Activated CD4-positive, alpha-beta memory T cell treated with anti-CD3 and anti-CD28 coated beads for 36 hours (primary cell): ENCODE measurements at regions not wholly inside any gene's neighbourhood (a gene's known extent, or its start where the extent isn't known, plus 50 kb on each side); places are given as distances from the start of the nearest gene placed in this dataset.

Experiments
- CTCF ChIA-PET: fragments of 350-600 bp; sonication (Branson Sonifier 250); formaldehyde crosslinking; loops from one replicate; lab custom pipeline; 2021; ENCODE audit warnings: antibody characterized with exemption, inconsistent platforms; lab: Charles Lee
- POLR2A ChIA-PET: fragments of 350-600 bp; sonication (Branson Sonifier 250); formaldehyde crosslinking; loops from one replicate; lab custom pipeline; 2021; ENCODE audit warnings: antibody characterized with exemption; lab: Charles Lee
- DNase-seq: peaks from one replicate; pipeline ENCODE4 v3.0.0-alpha.2; 2020
- H3K27ac Mint-ChIP-seq: one replicate; pipeline ENCODE4 v1.8.0; 2021; ENCODE audit warnings: mixed read lengths
- H3K27me3 Mint-ChIP-seq: one replicate; pipeline ENCODE4 v1.8.0; 2021; ENCODE audit warnings: mixed read lengths
- H3K36me3 Mint-ChIP-seq: one replicate; pipeline ENCODE4 v1.8.0; 2021; ENCODE audit warnings: mixed read lengths
- H3K4me1 Mint-ChIP-seq: one replicate; pipeline ENCODE4 v1.8.0; 2021; ENCODE audit warnings: low read depth, mixed read lengths
- H3K4me3 Mint-ChIP-seq: one replicate; pipeline ENCODE4 v1.8.0; 2021; ENCODE audit warnings: mild to moderate bottlenecking, mixed read lengths
- H3K9me3 Mint-ChIP-seq: one replicate; pipeline ENCODE4 v1.8.0; 2021; ENCODE audit warnings: mixed read lengths
- intact Hi-C: fragments of 100-400 bp; cut with micrococcal nuclease; formaldehyde crosslinking; loops from one replicate; pipeline ENCODE4 v1.15.1; 2023

DNA sequence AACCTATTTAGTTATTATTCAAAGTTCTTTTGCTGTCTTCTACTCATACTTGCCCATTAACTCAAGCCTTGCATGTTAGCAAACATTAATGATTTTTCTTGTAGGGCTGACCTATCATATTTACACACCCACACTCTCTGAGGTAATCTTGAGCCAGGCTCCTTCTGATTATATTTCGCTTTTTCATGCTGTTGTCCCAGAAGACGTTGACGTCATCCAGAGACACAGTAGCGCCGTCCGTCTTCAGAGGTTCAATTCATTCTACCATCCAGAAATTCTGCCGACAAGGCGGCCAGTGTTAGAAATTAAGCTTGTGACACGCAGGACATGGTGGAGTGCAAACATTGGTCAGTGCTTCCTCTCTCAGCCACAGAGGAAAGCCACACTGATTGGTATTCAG lies 584.7 kb downstream of the BMP2 start:
- H3K27ac Mint-ChIP-seq: no peak overlapping the region
- no peaks in the 10 kb centered on the region for H3K4me1 Mint-ChIP-seq
- H3K27me3 Mint-ChIP-seq: no peaks in the 10 kb centered on the region
- no peak for DNase-seq
- CTCF ChIA-PET: no interaction called here
- POLR2A ChIA-PET: no interaction called here
- no peaks in the 10 kb centered on the region for H3K36me3 Mint-ChIP-seq
- peaks cover 9% of the 10 kb centered on the region for H3K9me3 Mint-ChIP-seq
- intact Hi-C loops: no loop called here
- H3K4me3 Mint-ChIP-seq: no peak overlapping the region

DNA sequence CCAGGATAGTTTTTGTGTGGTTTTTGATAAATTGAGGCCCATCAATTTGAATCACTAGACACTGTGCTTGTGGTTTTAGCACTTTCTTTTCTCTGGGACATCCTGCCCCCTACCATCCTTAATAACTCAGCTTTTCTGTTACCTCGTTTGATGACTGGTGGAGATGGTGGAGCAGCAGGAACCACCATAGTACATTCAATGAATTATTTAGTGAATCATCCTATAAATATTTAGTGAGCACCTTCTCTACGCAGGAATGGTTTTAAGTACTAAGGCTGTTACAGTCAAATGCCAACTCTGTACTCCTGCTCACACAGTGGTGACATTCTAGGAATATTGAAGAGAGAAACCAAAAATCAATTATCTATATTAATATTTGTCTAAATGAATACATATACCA lies 585.2 kb downstream of the HAO1 start:
- Mint-ChIP-seq H3K27ac (no peak overlapping the region), H3K9me3 (peaks cover 13% of the 10 kb centered on the region), H3K4me3 (no peak overlapping the region), H3K36me3 (no peaks in the 10 kb centered on the region), H3K27me3 (no peaks in the 10 kb centered on the region), H3K4me1 (no peaks in the 10 kb centered on the region)
- ChIA-PET CTCF (no interaction called here), POLR2A (no interaction called here)
- DNase-seq: no peak
- intact Hi-C loops: no loop called here

DNA sequence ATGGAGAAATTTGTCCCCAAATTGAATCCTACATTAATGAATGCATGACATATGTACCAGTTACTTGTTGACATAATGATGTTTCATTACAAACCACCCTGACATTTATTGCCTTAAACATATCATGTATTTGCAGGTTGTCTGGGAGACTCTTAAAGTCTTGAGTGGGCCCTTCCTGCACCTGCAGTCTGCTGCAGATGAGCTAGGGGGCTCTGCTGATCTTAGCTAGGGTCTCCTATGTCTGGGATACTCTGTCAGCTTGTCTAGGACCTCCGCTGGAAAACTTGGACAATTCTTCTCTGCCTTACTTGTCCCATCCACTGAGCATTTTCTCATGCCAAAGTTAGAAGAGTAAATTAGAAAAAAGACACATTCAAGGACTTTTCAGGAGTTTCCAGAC lies 581.6 kb downstream of the HAO1 start:
- no peaks in the 10 kb centered on the region for H3K27me3 Mint-ChIP-seq
- H3K4me1 Mint-ChIP-seq: no peaks in the 10 kb centered on the region
- H3K9me3 Mint-ChIP-seq: peaks cover 10% of the 10 kb centered on the region
- H3K4me3 Mint-ChIP-seq: no peak overlapping the region
- ChIA-PET CTCF (no interaction called here), POLR2A (no interaction called here)
- no peak overlapping the region for H3K27ac Mint-ChIP-seq
- intact Hi-C loops: no loop called here
- no peaks in the 10 kb centered on the region for H3K36me3 Mint-ChIP-seq
- DNase-seq: no peak

DNA sequence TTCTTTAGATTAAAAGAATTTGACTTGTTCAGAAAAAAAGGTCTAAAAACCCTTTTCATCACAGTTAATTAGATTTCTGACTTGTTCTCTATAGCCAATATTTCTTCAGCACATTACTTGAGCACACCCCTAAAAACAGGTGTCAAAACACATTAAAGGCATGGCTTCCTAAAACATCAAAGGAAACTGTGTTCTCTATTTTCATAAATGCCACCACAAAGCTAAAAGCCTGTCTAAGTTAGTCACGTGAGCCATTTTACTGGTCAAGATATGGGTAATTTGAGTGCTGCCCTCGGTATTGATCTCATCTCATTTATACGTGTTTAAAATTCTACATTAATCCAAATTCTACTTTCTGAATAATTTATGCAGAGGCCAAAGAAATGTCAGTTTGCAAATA lies 580.5 kb downstream of the HAO1 start:
- no peaks in the 10 kb centered on the region for H3K27me3 Mint-ChIP-seq
- no peaks in the 10 kb centered on the region for H3K36me3 Mint-ChIP-seq
- intact Hi-C loops: no loop called here
- ChIA-PET POLR2A (no interaction called here), CTCF (no interaction called here)
- H3K9me3 Mint-ChIP-seq: peaks cover 15% of the 10 kb centered on the region
- no peak overlapping the region for H3K27ac Mint-ChIP-seq
- no peaks in the 10 kb centered on the region for H3K4me1 Mint-ChIP-seq
- DNase-seq: no peak
- no peak overlapping the region for H3K4me3 Mint-ChIP-seq

DNA sequence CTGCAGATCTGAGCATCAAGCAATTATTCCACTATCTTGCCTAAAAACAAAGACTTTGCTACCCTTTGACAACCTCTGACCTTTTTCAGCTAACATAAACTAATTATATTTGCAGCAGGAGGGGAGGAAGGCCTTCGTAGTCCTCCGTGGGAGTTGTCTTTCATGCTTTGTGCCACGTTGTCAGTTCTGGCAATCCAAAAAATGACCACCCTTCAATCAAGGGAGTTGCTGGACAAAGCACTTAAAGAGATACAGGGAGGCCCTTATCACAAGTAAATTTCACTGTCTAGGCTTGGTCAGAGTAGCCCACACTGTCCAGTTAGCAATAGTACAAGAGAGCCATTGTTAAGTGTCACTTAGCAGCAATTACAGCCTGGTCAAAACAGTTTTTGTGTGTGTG lies 578.9 kb downstream of the HAO1 start:
- no peak for DNase-seq
- POLR2A ChIA-PET: no interaction called here
- H3K9me3 Mint-ChIP-seq: peaks cover 15% of the 10 kb centered on the region
- intact Hi-C loops: no loop called here
- no peaks in the 10 kb centered on the region for H3K4me1 Mint-ChIP-seq
- H3K36me3 Mint-ChIP-seq: no peaks in the 10 kb centered on the region
- no peaks in the 10 kb centered on the region for H3K27me3 Mint-ChIP-seq
- H3K4me3 Mint-ChIP-seq: no peak overlapping the region
- no peak overlapping the region for H3K27ac Mint-ChIP-seq
- CTCF ChIA-PET: no interaction called here

DNA sequence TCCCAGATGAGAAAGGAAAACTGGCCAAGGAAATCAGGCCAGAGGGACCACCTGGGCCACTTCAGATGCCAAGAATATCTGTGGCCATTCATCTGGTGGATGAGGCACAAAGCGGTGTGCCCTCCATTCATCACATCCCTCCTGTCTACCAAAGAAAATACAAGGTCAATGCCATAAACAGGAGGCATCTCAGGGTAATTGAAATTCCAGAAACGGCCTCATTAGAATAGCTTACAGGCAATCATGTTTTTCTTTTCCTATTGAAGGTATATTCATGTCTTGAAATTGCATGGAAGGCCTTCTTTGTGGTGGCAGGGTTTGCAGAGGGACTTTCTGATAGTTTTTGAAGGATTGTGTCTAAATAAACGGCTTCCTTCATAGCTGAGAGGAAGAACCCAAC lies 578.3 kb downstream of the HAO1 start:
- CTCF ChIA-PET: no interaction called here

DNA sequence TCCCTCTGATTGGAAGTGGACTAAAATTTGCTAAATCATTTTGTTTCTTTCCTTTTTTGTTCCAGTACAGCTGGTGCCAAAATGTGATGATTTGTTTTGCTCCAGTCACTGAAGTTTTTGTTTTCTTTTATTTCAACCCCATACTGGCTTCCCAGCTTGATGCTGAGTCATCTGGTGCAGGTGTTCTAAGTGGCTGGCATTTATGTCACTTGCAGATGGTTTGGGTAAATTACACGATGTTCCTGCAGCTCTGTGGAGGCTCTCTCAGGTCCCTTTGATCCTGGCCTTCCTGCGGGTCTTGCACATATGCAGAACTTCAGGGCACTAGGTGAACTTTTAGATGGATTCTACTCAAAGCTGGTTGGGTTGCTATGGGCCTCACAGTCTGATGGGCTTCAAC lies 577.7 kb downstream of the HAO1 start:
- Mint-ChIP-seq H3K9me3 (peaks cover 19% of the 10 kb centered on the region), H3K36me3 (no peaks in the 10 kb centered on the region), H3K4me3 (no peak overlapping the region), H3K4me1 (no peaks in the 10 kb centered on the region), H3K27ac (no peak overlapping the region), H3K27me3 (no peaks in the 10 kb centered on the region)
- intact Hi-C loops: no loop called here
- no peak for DNase-seq
- CTCF ChIA-PET: no interaction called here
- POLR2A ChIA-PET: no interaction called here

More for the DNA sequence above, 578.3 kb downstream of the HAO1 start:
- H3K27me3 Mint-ChIP-seq: no peaks in the 10 kb centered on the region
- H3K9me3 Mint-ChIP-seq: peaks cover 15% of the 10 kb centered on the region
- no peak overlapping the region for H3K27ac Mint-ChIP-seq
- no peak for DNase-seq
- no peaks in the 10 kb centered on the region for H3K36me3 Mint-ChIP-seq
- no peaks in the 10 kb centered on the region for H3K4me1 Mint-ChIP-seq
- no peak overlapping the region for H3K4me3 Mint-ChIP-seq
- POLR2A ChIA-PET: no interaction called here
- intact Hi-C loops: no loop called here

DNA sequence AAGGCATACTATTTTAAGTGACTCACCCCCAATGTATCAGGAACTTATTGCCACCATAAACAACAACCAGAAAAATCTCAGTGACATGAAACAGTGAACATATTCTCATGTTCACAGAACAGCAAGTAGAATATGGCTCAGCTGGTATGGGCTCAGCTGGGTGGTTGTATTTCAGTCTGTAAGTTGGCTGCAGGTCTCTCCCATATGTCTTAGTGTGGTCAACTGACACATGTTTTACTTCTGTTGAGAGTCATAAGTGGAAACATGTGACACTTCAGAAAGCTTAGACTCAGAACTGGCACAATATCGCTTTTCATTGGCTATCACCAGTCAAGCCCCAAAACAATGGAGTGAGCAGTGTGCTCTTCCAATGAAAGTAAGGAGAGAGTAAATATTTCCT lies 574.1 kb downstream of the HAO1 start:
- no peaks in the 10 kb centered on the region for H3K36me3 Mint-ChIP-seq
- H3K27ac Mint-ChIP-seq: no peak overlapping the region
- no peak overlapping the region for H3K4me3 Mint-ChIP-seq
- ChIA-PET POLR2A (no interaction called here), CTCF (interaction anchor here (1.3 kb wide), 1 partner anchor 9 kb away, joined by 3 read pairs; no protein-coding TSS in a partner anchor)
- no peaks in the 10 kb centered on the region for H3K4me1 Mint-ChIP-seq
- peaks cover 18% of the 10 kb centered on the region for H3K9me3 Mint-ChIP-seq
- intact Hi-C loops: no loop called here
- H3K27me3 Mint-ChIP-seq: no peaks in the 10 kb centered on the region
- no peak for DNase-seq

DNA sequence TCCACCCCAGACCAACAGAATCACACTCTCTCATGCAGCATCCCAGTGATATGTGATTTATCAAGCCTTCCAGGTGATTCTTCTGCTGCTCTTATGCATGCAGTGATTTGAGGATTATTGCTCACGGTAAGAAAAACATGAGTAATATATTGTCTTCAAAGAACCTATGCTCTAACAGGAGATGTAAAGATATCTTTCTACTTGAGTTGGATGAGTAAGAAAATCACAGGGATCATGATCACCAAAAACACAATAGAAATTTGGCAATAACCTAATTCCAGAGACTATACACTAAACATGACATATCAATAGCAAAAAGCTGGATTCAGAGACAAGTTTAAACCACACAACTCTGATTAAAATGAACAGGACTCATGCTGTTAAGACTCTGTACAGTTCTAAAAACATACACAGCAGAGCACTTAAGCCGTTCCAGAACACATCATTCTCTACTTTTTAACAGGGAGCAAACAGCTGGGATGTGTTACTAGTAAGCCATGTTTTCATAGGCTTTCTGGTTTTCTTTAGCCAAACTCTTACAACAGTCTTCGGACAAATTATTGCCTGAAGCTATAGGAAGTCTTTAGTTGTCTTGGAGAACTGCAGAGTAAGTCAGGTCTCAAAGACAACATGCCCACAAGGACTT lies 568.6 kb downstream of the HAO1 start:
- peaks cover 7% of the 10 kb centered on the region for H3K9me3 Mint-ChIP-seq
- intact Hi-C loops: loop anchor here (10.0 kb wide), 1 partner anchor 547 kb away; no protein-coding TSS in a partner anchor
- ChIA-PET POLR2A (no interaction called here), CTCF (no interaction called here)
- H3K27me3 Mint-ChIP-seq: no peaks in the 10 kb centered on the region
- H3K36me3 Mint-ChIP-seq: no peaks in the 10 kb centered on the region
- no peak overlapping the region for H3K27ac Mint-ChIP-seq
- no peak for DNase-seq
- no peak overlapping the region for H3K4me3 Mint-ChIP-seq
- no peaks in the 10 kb centered on the region for H3K4me1 Mint-ChIP-seq

DNA sequence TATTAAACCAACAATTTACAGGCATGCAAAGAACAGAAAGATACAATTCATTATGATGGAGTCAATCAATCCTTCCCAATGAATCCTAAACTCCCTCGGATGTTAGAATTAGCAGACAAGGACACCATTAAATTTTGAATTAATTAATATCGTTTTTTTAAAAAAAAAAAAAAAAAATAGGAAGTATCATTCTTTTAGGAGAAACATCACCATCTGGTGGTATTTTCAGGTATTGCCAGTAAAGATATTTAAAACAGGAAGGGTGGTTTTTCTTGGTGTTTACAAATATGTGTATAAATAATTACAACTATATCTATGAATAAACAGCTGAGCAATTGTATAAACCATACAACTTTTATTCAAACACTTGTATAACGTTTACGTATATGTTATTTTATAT lies 564.4 kb downstream of the HAO1 start:
- no peak for DNase-seq
- Mint-ChIP-seq H3K36me3 (no peaks in the 10 kb centered on the region), H3K4me3 (no peak overlapping the region), H3K27me3 (no peaks in the 10 kb centered on the region), H3K4me1 (no peaks in the 10 kb centered on the region), H3K27ac (no peak overlapping the region), H3K9me3 (no peaks in the 10 kb centered on the region)
- intact Hi-C loops: loop anchor here (5.0 to 10.0 kb wide), 2 partner anchors 551 to 1234 kb away; no protein-coding TSS in a partner anchor
- CTCF ChIA-PET: interaction anchor here (0.6 kb wide), 2 partner anchors 10 to 1605 kb away, joined by 3 to 4 read pairs; no protein-coding TSS in a partner anchor
- POLR2A ChIA-PET: no interaction called here

DNA sequence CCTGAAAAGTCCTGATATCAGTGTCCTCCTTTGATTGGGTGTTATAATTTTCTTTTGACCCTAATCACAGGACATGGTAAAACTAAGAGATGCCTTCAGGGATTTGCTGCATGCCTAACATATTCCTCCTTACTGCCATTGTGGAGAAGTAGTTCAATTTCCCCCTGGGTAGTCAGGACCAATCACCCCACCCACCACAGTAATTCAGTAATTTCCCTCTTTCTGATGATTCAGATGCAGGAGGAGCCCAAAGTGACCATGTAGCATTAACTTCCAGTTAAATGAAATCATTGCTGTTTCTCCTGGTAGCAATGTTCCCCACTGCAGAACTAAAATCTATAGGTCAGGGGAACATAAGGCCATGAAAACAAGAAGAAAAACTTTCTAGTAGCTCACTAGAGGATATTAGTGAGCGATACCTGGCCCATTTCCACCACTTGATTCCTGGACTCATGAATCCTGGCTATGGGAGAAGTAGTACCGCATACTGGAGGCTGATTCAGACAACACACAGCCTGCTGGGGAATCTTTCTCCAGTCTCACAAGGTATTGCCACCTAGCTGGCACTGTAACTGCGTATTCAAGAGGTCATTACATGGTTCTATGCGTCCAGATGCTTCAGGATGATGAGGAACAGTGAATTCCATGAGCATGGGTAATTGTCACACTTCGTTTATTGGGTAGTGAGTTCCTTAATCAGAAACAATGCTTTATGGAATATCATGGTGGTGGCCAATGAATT lies 561.2 kb downstream of the HAO1 start:
- Mint-ChIP-seq H3K4me1 (no peaks in the 10 kb centered on the region), H3K27me3 (no peaks in the 10 kb centered on the region), H3K4me3 (no peak overlapping the region), H3K9me3 (peaks cover 3% of the 10 kb centered on the region), H3K27ac (no peak overlapping the region), H3K36me3 (no peaks in the 10 kb centered on the region)
- intact Hi-C loops: loop anchor here (5.0 to 10.0 kb wide), 2 partner anchors 554 to 1237 kb away; no protein-coding TSS in a partner anchor
- ChIA-PET CTCF (no interaction called here), POLR2A (no interaction called here)
- no peak for DNase-seq

DNA sequence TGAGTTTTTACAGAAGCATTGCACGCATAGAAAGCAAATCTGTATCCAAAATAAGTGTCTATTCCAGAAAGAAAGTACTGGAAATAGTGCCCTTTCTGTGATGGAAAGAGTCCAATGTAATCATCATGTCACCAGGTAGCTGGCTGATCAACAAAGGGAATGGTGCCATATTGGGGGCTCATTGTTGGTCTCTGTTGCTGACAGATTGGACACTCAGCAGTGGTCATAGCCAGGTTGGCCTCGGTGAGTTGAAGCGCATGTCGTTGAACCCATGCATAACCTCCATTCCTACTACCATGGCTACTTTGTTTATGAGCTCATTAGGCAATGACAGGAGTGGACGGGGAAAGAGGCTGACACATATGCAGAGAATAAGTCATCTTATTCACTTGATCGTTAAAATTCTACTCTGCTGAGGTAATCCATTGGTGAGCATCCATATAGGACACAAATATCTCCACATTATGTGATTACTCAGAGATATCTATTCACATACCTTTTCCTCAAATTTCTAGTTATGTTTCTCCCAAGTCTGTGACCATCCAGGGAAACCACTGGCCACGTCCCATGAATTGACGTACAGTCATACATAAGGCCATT lies 560.5 kb downstream of the HAO1 start:
- H3K36me3 Mint-ChIP-seq: no peaks in the 10 kb centered on the region
- H3K27ac Mint-ChIP-seq: no peak overlapping the region
- H3K27me3 Mint-ChIP-seq: no peaks in the 10 kb centered on the region
- no peak for DNase-seq
- ChIA-PET CTCF (no interaction called here), POLR2A (no interaction called here)
- H3K4me1 Mint-ChIP-seq: no peaks in the 10 kb centered on the region
- H3K9me3 Mint-ChIP-seq: peaks cover 3% of the 10 kb centered on the region
- intact Hi-C loops: loop anchor here (5.0 to 10.0 kb wide), 2 partner anchors 555 to 1237 kb away; no protein-coding TSS in a partner anchor
- H3K4me3 Mint-ChIP-seq: no peak overlapping the region
